Vagina (tissue), 2 donors: ENCODE measurements at regions not wholly inside any gene's neighbourhood (a gene's known extent, or its start where the extent isn't known, plus 50 kb on each side); places are given as distances from the start of the nearest gene placed in this dataset.

ENCODE experiments used
- POLR2A ChIP-seq, 2 donors: fragments of 450-650 bp; IDR thresholded peaks; one replicate each; pipeline ENCODE4 v1.6.1; 2017; ENCODE audit warnings: antibody characterized with exemption in 2 of 2, mild to moderate bottlenecking in 2 of 2, moderate library complexity in 2 of 2
- TF ChIP-seq, protein P1 (sequence below), 3 experiments: fragments of 450-650 bp in 2 of 3; fragments of 200-600 bp in 1 of 3; sonication (generic) in 1 of 3; IDR thresholded peaks; one replicate each; pipeline ENCODE4 v1.5.1; 2017 to 2019; ENCODE audit warnings: antibody characterized with exemption in 3 of 3, mild to moderate bottlenecking in 2 of 3, moderate library complexity in 2 of 3

DNA sequence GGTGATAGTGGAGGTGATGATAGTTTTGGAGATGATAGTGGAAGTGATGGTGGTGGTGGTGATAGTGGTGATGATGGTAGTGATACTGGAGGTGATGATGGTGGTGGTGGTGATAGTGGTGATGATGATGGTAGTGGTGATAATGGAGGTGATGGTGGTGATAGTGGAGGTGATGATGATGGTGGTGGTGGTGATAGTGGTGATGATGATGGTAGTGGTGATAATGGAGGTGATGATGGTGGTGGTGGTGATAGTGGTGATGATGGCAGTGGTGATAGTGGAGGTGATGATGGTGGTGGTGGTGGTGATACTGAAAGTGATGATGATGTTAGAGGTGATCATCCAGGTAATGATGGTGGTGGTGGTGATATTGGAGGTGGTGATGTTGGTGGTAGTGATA lies 570.0 kb upstream of the TMEM132C start:
- no peak for TF ChIP-seq POLR2A (IDR thresholded peaks at IDR 0.05)
- TF ChIP-seq, protein P1, sequence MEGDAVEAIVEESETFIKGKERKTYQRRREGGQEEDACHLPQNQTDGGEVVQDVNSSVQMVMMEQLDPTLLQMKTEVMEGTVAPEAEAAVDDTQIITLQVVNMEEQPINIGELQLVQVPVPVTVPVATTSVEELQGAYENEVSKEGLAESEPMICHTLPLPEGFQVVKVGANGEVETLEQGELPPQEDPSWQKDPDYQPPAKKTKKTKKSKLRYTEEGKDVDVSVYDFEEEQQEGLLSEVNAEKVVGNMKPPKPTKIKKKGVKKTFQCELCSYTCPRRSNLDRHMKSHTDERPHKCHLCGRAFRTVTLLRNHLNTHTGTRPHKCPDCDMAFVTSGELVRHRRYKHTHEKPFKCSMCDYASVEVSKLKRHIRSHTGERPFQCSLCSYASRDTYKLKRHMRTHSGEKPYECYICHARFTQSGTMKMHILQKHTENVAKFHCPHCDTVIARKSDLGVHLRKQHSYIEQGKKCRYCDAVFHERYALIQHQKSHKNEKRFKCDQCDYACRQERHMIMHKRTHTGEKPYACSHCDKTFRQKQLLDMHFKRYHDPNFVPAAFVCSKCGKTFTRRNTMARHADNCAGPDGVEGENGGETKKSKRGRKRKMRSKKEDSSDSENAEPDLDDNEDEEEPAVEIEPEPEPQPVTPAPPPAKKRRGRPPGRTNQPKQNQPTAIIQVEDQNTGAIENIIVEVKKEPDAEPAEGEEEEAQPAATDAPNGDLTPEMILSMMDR (IDR thresholded peaks at IDR 0.05) = no peak
